NCI-H1417 treated with DMSO at 0.1 percent for 48 hours (cell line): ENCODE measurements at regions not wholly inside any gene's neighbourhood (a gene's known extent, or its start where the extent isn't known, plus 50 kb on each side); places are given as distances from the start of the nearest gene placed in this dataset.
"Not testable (repeated sequence)": the region's sequence is repeated elsewhere in the genome, so short reads cannot be mapped to it uniquely, and the experiment has no call there.

Experiments
- DNase-seq: peaks from one replicate; lab custom pipeline; 2025; lab: John Stamatoyannopoulos, UW

GRCh38 chr10:80750268-80750667, 212.6 kb downstream of the SH2D4B start:
- no peak for DNase-seq

DNA sequence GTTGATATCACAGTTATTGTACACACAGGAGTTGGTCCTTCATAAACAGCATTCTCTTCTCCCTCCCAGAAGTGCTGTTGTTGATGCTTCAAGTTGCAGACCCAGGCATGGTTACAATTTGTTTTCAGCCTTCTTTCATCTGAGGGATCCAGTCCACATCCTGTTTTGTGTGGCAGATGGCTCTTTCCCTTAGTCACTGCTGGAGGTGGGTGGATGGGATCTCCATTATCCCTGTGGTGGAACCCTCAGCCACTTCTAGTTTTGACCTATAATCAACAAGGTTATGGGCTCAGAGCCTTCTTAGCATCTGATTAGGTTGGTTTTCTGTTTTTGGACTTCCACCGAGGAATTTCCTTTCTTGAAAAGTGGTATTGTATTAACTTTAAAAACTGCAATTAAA, 214.2 kb downstream of the SH2D4B start:
- DNase-seq, result no peak

DNA sequence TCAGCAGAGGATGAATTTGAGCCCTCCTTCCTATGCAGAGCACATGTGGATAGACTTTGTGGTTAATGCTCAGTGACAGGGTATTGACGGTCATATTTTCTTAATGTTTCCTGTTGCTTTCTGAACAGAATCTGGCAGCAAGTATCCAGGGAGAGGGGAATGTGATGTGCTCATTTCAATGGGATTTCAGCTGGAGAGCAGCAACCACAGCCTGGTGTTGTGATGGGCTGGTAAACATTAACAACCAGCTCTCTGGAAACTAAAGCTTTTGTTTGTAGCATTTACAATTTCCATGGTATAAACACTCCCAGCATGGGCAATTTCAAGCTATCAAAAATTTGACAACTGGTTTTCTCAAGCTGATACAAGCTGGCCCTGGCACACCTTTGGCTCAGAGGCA, 215.9 kb downstream of the SH2D4B start:
- no peak for DNase-seq

DNA sequence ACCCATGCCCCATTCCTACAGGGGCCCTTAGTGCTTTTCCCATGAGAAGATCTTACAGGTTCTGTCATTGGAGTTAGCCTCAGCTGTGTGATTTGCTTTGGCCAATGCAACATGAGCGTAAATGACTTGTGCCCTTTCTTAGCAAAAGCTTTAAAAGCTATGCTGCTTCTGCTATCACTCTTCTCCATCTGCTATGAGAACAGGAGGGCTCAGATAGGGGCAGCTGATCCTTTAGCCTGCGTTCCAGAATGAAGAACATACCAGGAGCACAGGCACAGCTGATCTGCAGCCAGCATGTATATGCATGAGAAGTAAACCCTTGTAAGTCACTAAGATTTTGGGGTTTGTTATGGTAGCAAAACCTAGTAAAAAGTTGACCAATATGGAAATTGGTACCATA, 218.2 kb downstream of the SH2D4B start:
- DNase-seq, result no peak

- no peak for DNase-seq
These were observed 222.0 kb downstream of the SH2D4B start for GRCh38 chr10:80759693-80760092.

- DNase-seq, result no peak
These were observed 223.2 kb downstream of the SH2D4B start for GRCh38 chr10:80760914-80761371.

DNA sequence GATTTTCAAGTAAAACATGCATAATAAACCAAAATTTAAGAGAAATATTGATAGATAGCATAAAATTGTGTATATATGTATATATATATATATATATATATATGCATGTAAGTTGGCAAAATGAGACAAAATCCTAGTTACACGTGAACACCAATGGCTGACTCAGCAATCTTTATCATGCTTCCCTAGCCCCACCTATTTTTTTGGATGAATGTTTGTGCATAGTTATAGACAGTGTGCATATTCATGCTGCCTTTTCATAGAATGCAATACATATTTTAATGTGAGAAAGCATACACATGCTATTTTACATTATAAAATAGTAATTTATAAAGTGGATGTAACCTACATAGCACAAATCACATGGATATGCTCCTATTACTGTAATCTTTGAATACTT, 230.3 kb downstream of the SH2D4B start:
- DNase-seq, result no peak

DNA sequence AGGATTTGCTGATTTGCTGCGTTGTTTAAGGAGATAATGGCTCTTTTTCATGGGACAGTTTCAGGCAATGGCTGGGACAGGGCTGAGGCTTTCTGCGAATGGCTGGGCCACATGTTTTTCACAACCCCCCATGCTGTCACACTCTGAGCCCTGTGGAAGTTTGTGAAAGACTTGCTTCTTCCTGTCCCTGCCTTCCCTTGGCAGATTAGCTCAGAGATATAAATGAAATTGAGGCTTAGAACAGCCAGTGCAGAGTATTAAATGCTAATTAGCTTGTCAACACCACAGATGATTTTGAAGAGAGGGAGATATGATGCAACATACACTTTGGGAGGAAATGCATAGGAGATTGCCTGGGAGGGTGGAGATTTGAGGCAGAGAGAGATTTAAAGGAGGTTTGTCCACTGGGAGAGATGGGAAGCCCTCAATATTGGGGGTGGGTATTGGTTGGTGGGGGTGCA, 232.0 kb downstream of the SH2D4B start:
- no peak for DNase-seq

- no peak for DNase-seq
These were observed 232.5 kb downstream of the SH2D4B start for GRCh38 chr10:80770239-80770638.

- no peak for DNase-seq
These were observed 233.6 kb downstream of the SH2D4B start for GRCh38 chr10:80771285-80771684.

GRCh38 chr10:80771902-80772555, 234.3 kb downstream of the SH2D4B start:
- DNase-seq, result no peak

DNA sequence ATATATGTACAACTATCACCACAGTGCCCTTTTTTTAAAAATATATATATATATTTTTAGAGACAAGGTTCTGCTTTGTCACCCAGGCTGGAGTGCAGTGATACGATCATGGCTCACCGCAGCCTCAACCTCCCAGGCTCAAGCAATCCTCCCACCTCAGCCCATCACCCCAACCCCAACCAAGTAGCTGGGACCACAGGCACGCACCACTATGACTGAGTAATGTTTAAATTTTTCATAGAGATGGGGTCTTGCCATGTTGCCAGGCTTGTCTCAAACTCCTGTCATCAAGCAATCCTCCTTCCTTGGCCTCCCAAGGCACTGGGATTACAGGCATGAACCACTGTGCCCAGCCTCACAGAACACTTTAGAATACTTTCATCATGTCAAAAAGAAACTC, 234.9 kb downstream of the SH2D4B start:
- DNase-seq, result no peak

DNA sequence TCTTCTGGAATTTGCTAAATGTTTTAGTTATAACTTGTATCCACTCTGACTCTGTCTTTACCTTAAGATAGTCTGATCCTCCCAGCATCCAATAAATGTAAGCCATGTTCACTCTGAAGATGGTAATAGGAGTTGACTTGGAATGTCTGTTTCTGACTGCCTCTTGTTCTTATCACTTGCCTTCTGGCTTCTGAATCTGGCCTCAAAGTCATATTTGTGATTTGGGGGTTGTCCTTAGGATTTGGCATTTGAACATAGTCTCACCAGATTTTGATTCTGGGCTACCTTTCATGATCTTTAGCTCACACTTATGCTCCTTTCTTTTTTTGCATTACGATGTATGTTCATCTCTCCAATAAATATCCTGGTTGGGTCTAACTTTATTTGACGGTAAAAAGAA, 247.0 kb downstream of the SH2D4B start:
- DNase-seq, result no peak

GRCh38 chr10:80786322-80786721, 248.6 kb downstream of the SH2D4B start:
- DNase-seq, result no peak

GRCh38 chr10:80787952-80788351, 250.2 kb downstream of the SH2D4B start:
- no peak for DNase-seq

GRCh38 chr10:80794994-80795393, 257.3 kb downstream of the SH2D4B start:
- DNase-seq, result no peak

- DNase-seq, result no peak
These were observed 267.8 kb downstream of the SH2D4B start for GRCh38 chr10:80805343-80806020.

DNA sequence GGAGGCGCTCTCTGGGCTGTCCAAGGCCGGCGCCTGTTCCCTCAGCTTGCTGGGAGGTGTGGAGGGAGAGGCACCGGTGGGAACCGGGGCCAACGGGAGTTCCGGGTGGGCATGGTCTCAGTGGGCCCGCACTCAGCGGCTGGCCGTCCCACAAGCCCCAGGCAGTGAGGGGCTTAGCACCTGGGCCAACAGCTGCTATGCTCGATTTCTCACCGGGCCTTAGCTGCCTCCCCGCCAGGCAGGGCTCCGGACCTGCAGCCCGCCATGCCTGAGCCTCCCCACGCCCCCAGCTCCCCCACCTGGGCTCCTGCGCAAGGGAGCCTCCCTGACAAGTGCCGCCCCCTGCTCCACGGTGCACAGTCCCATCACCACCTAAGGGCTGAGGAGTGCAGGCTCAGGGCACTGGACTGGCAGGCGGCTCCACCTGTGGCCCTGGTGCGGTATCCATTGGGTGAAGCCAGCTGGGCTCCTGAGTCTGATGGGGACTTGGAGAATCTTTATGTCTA, 276.5 kb downstream of the SH2D4B start:
- no peak for DNase-seq

GRCh38 chr10:80829151-80829550, 291.4 kb downstream of the SH2D4B start:
- DNase-seq, result no peak

GRCh38 chr10:80829562-80829961, 291.9 kb downstream of the SH2D4B start:
- DNase-seq, result no peak

DNA sequence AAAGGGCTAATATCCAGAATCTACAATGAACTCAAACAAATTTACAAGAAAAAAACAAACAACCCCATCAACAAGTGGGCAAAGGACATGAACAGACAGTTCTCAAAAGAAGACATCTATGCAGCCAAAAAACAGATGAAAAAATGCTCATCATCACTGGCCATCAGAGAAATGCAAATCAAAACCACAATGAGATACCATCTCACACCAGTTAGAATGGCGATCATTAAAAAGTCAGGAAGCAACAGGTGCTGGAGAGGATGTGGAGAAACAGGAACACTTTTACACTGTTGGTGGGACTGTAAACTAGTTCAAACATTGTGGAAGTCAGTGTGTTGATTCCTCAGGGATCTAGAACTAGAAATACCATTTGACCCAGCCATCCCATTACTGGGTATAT, 295.0 kb downstream of the SH2D4B start:
- DNase-seq, result not testable (repeated sequence)

DNA sequence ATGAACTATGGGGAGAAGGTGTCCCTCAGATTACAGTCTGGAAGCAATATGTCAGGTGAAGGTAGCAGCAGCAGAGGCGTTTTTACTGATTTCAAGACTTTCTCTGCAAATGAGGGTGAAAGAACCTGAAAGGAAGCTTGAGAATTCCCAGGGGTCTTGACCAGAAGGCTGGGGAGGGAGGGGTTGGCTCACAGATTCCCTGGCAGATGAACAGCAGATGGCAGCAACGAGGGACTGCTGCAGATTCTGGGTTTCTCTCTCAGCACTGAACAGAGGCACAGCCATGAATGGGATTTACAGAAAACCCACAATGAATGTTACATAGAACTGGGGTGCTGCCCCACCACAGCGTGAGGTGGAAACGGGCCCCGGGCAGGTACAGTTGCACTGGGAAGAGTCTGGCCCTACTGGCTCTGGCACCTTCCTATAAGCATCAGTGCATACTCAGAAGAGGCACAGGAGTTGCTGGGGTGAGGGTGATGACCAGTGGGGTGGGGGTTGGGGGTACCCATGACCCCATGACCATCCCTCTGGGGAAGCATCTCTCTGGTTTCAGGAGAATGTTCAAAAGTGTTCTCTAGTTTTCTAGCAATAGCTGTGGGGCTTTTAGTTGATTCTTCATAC, 317.8 kb downstream of the SH2D4B start:
- no peak for DNase-seq

DNA sequence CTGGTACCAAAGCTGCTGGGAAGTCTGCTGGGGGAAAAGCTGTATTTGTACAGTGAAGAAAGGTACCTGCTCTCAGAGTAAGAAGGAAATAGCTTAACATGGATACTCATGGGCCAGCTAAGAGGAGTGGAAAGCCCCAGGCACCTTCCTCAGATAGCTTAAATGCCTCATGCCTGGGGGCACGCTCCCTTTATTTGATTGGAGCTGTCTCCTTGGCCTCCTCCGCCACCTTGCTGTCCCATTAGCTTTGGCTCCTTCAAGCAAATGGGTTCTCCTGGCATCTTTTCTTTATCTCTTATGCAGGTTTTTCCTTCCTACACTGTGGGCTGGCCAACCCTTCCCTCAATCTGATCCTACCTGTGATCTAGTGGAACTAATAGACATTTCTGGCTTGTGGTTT, 318.5 kb downstream of the SH2D4B start:
- DNase-seq, result no peak
